HG03460 (cell line): ENCODE measurements at regions not wholly inside any gene's neighbourhood (a gene's known extent, or its start where the extent isn't known, plus 50 kb on each side); places are given as distances from the start of the nearest gene placed in this dataset.
"Not testable (repeated sequence)": the region's sequence is repeated elsewhere in the genome, so short reads cannot be mapped to it uniquely, and the experiment has no call there.

Source experiments
- ATAC-seq: cut with Tn5 transposase; IDR thresholded peaks from one replicate; pipeline ENCODE4 v1.9.1; 2021; ENCODE audit not compliant: unreplicated experiment

DNA sequence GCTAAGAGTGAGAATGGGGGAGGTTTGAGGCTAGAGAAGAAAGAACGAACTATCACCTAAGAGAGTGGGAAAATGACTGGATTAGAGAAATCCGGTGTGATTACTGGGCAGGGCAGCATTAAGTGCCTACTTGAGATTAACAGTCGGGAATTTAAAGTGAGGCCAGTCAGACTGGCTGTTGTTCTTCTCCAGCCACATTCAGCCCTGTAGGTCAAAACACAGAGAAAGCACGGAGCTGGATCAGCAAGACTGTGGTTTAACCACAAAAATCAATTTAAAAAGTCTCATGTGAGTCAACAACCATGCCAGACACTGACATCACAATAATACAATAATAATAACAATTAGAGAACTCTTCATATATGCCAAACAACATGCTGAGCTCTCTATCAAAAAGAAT lies 301.9 kb upstream of the SGK1 start:
- no peak for ATAC-seq

DNA sequence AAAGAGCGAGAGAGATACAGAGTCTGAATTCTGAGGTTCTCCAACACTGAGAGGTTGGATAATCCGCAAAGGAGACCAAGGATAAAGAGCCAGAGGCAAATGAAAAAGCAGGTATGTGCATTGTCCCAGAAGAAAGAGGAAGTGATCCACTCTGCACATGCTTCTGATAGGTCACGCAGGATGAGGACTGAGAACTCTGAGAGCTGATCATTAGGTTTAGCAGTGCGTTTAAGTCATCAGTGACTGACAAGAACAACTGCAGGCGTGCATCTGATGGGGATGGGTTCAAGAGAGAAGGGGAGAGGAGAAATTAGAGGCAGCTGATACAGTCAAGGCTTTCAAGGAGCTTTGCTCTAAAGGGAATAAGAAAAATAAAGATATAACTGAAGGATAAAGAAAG lies 301.2 kb upstream of the SGK1 start:
- no peak for ATAC-seq

- no peak for ATAC-seq
Measured at GRCh38 chr6:134614606-134615485, 296.9 kb upstream of the SGK1 start.

DNA sequence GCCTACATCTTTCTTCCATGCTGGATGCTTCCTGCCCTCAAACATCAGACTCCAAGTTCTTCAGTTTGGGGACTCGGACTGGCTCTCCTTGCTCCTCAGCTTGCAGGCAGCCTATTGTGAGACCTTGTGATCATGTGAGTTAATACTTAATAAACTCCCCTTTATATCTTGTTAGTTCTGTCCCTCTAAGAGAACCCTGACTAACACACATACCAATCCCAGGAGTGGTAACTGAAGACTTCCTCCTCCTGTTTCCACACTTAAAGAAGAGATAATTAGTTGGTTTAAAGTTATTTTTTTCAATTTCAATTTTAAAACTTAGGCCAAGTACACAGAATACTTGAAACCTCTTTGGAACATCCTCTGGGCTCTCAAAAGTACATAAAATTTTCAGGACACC lies 294.2 kb upstream of the SGK1 start:
- not testable (repeated sequence) for ATAC-seq

DNA sequence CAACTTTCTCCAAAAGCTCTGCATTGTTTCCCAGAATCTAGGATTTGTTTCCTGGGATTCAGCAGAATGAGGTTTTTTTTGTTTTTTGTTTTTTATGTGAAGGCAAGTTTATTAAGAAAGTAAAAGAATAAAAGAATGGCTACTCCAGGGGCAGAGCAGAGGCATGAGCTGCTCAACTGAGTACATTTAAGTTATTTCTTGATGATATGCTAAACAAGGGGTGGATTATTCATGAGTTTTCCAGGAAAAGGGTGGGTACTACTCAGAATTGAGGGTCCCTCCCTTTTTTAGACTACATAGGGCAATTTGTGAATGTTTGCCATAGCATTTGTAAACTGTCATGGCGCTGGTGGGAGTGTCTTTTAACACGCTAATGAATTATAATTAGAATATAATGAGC lies 292.5 kb upstream of the SGK1 start:
- ATAC-seq: no peak

- ATAC-seq: no peak
Measured at GRCh38 chr6:134609716-134610261, 291.9 kb upstream of the SGK1 start.

GRCh38 chr6:134607411-134607810 lies 289.5 kb upstream of the SGK1 start:
- no peak for ATAC-seq

- ATAC-seq: no peak
Measured at GRCh38 chr6:134605034-134605433, 287.1 kb upstream of the SGK1 start.

DNA sequence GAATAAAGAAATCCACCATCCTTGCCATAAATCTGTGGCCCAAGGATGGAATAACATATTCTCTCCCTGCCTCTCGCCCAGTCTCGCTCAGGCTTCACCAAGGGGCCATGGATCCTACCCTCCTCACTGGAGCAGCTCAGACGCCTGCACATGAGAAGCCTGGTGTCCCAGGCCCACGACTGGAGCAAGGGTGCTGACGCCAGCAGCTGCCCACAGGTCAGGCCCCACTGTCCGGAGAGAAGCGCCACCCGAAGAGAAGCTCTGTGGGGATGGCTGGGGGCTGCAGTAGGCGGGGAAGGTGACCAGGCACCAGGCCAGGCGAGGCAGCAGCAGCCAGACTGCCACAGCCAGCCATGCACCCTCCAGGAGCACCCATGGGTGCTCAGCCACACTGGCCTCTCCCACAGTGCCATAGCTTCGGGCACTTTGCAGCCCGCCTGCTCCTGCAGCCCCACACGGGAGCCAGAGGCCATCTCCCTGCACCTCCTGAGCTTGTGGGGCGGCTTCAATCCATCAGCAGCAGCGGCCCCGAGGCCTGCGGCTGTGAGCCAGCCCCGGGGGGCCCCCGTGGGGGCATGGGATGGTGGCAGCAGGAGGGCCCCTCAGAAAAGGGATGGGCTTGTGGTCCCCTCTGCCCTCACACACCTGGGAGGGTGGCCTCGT lies 286.2 kb upstream of the SGK1 start:
- ATAC-seq: no peak

- no peak for ATAC-seq
Measured at GRCh38 chr6:134603561-134603960, 285.6 kb upstream of the SGK1 start.

- no peak for ATAC-seq
Measured at GRCh38 chr6:134602123-134602522, 284.2 kb upstream of the SGK1 start.

- ATAC-seq: no peak
Measured at GRCh38 chr6:134600671-134601070, 282.8 kb upstream of the SGK1 start.

GRCh38 chr6:134599079-134599478 lies 281.2 kb upstream of the SGK1 start:
- no peak for ATAC-seq

DNA sequence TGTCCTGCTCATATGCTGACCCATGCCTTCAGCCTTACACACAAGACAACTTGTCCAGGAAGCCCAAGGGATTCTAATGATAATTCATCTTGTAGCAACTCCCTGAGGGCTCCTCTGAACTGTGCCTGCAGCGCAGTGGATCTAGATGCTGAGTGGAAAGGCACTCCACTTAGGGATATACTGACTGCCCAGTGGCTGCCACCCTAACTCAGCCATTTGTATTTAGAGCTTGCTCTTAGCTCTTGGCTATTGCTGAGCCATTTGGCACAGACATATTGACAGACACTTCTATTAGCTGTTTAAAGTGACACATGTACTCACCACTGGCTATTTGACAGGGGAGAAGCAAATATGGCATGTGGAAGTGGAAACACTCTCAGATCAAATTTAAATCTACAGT lies 278.3 kb upstream of the SGK1 start:
- ATAC-seq: no peak

DNA sequence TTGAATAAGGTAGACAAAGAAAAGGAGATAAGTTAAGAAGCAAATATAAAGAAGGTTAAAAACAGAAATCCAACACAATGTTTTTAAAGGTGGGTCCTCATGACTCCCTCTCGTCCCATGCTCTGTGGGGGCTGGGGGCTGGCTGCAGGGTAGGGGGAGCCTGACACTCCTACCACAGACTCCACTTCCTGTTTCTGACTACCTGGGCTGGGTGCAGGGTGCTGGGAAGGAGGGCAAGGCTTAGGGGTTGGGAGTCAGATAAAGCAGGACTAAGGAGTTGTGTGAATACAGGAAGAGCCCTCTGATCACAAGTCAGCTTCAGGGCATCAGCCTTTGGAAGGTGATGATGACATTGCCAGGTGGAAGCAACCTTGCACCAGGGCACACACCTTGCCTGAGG lies 277.0 kb upstream of the SGK1 start:
- ATAC-seq: no peak

DNA sequence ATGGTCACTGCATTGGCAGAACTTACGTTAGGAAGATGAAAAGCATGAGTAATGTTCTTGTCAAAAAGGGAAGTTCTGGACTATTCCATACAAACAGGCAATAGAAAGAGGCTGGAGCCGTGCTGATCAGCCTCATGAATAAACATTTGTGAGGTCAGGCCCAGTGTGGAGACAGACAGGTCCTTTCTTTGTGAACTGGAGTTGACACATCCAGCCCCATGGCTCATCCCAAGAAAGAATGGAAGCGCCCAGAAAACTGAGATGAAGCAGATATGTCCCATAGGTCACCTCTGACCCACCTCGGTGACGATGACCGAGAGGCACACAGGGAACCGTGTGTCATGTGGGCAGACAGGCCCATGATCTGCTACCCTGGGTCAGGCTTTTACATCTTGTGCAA lies 276.0 kb upstream of the SGK1 start:
- ATAC-seq: no peak

GRCh38 chr6:134593442-134593841 lies 275.5 kb upstream of the SGK1 start:
- no peak for ATAC-seq

DNA sequence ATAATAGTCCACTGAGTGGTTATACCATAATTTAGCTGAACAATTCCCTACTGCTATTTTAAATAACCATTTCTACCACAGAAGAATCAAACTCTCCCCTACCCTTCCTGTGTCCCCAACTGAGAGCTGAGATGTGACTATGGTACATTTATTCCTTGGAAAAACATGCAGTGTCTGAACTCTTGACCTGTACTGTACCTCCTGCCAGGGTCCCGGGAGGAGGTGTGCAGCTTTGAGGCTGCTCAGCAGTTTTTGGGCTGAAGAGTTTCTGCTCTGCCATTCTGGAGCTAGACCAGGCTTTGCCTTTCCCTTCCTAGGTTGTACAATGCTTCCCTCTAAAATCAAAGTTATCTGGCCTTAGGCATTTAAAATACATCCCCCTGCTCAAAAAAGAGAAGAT lies 275.1 kb upstream of the SGK1 start:
- ATAC-seq: no peak

GRCh38 chr6:134590449-134590848 lies 272.5 kb upstream of the SGK1 start:
- no peak for ATAC-seq

- ATAC-seq: no peak
Measured at GRCh38 chr6:134590004-134590403, 272.1 kb upstream of the SGK1 start.

DNA sequence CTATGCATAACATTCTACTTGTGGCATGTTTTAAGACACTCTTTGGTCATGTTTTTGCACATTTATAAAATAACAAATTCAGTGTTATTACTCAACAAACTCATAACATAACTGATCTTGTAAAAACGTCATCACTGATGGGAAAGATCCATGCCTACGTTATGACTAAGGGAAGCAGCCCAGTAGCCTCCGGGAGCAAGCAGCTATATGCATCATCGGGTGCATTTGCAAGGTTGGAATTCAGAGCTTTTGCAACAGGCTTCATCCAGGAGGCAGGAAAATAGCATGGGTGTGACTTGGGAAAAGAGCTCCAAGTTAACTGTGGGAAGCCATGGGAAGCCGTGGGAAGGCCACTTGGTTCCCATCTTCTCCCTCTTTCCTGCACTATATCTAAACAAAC lies 271.6 kb upstream of the SGK1 start:
- no peak for ATAC-seq

DNA sequence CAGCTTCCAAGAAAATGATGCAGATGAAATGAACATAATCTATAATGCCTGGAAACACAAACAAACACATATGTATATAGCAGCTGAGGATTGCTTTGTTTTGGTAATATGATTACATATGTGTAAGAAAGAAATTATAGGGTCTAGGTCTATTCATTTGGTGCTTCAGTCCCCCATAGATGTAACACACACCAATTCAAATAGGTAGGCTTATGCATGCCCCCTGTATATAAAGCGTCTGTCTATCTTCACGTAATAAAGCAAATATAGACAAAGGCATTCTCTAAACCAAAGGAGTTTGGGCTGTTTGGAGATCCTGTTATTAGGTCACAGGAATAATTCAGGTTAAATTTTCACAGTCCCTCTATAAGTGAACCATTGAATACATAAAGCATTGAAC lies 270.4 kb upstream of the SGK1 start:
- ATAC-seq: no peak
